Central memory CD4-positive, alpha-beta T cell (primary cell): ENCODE measurements at regions not wholly inside any gene's neighbourhood (a gene's known extent, or its start where the extent isn't known, plus 50 kb on each side); places are given as distances from the start of the nearest gene placed in this dataset.

Experiments used
- DNase-seq: peaks from one replicate; pipeline ENCODE4 v3.0.0; 2022

DNA sequence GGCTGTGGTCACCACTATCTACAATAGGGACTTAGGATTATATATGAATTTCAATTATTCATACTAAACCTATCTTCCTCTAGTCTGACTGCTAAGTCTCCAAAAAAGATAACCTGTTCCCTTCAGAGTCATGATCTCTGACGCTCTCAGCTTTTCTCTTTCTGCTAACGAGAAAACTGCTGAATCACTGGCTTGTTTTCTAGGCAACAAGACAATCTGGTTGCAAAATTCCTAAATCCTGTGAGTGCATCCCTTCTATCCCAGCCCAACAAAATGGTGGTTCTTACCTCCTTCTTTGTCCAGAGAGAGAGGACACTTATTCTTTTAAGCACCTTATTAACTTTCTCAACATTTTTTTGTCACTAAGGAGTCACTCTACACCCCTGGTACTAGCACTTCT lies 312.3 kb upstream of the PKDCC start:
- no peak for DNase-seq

DNA sequence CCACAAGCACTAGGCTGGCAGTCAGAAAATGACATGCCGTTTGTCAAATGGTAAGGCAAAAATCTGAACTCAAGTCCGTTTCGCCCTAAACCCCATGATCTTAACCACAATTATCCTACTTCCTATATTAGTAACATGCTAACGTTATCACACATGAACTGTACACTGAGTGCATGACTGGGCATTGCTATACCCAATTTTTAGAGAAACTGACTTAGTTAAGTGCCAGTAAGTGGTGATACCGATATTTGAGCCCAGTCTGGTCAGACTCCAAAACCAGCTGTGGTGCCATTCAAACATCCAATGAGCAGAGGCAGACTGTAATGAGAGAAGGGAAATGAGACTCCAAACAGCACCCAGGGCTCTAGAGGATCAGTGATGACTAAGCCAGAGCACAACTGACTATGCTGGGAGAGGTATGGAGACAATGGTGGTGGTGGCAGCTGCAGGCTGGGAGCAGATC lies 311.7 kb upstream of the PKDCC start:
- no peak for DNase-seq

DNA sequence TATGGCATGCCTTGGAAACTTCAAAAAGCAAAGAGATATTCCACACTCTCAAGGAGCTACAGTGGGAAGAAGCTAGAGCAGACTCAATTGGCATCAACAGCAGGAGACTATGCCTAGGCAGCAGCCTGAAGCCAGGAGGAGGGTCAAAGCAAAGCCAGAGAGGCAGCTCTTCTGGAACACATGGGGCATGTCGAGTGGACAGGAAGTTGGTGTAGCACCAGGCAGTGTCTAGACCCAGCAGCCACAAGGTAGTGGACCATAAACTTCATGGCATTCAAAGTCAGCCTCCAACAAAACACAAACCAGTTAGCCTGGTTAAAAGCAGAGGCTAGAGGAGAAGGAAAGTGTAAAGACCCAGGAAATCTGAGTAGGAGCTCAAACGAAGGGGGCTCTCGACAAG lies 311.2 kb upstream of the PKDCC start:
- no peak for DNase-seq

DNA sequence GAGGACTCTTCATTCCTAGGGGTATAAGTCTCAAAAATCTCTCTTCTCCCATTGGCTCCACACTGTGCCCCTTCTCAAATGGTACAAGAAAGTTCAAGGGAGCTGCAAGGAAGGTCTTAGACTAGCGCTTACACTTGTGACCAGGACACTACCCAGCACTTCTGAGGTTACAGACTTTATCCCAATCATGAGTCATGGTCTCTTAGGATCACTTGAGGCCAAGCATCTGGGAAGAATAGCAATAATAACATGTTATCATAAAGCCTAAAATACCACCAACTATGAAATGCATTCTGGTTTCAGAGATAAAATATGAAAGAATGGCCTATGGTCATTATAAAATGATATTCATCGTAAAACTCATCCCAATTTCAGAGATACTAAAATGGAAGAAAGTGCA lies 309.9 kb upstream of the PKDCC start:
- no peak for DNase-seq

DNA sequence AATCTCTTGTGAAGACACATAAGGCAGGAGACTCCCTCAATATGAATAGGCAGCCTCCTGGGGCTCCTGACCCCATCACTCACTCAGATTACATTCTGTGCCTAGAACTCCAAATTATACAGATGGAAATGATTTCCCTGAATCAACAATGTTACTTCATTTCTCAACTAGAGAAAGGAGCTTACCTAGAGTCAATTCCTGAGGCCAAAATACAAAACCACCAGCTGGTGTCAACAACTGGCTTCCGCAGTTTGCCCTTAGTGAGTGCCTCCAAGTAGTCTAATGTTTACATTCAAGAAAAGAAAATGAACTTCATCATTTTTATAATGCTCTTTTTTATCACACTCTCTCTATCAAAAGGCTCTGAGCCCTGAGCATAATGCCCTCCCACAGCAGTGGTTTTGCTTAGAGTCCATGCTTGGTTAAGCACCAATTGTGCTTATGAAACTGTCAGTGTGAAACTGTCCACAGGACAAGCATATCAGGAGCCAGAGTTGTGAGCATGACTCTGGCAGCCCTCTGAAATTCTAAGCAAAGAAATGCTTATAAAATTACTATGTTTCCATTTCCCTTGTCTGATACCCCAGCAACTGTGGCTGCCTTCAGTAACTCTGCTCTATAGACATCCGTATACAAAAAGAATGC lies 305.7 kb upstream of the PKDCC start:
- no peak for DNase-seq

DNA sequence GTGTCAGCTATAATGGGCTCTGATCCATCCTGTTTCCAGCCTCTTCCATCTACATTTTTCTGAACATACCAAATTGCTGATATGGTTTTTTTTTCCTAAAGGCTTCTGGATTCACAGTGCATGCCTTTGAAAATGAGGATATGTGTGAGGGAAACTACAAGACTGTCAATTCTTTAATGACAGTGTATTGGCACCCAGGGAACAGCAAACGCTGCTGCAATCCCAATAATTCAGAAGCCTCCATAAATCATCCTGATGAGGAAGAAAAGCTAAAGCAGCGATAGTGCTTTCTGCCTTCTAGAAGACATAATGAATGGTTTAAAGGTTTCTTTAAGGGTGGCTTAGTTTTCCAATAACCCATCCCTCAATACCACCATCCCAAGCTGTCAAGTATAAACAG lies 304.5 kb upstream of the PKDCC start:
- no peak for DNase-seq

DNA sequence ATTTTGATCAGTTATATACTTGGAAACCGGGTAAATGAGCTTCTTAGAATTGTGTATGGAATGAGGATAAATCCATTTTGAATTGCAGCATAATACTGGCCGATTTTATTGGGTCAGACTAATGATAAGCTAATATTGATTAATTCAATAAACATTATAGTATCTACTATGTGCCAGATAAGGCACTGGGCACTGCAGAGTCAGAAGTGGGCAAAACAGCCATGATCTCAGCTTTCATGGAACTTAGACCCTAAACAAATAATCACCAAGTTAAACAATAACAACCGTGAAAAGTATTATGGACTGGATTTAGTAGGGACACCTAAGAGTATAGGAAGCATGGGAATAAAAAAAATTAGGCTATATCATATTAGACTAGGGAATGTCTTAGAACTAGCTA lies 297.0 kb upstream of the PKDCC start:
- no peak for DNase-seq

DNA sequence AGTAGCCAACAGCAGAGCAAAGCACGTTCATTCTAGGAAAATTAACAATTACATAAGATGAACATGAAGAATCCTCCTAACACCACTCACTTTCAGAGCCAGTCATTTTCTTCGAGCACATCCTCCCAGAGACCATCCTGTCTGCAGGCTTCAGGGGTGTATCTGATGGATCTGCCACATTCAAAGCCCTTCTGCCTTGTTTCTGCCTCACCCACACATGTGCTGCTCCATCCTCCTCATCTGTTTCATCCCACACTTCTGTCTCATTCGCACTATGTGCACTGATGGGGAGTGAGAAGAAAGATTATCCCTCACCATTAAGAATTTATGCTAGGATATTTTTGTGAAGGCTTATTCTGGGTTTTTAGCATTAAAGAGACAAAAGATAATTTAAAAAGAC lies 287.9 kb upstream of the PKDCC start:
- DNase-seq, result no peak

DNA sequence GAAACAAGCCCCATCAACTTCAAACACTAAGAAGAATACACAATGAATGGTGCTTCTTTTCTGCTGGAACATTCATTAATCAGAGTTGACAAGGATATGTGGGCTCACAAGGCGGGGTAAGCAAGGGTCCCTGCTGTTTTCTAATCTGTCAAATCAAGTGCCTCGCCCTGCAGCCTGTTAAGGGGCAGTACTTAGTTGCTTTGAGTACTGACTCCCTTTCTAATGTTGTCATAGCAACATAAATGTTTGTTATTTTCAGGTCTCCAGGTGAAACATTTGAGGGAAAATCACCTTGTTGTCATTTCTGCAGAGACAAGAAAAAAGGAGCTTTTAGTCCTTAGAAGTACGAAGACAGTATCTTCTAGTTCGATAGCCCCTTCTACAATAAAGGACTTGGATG lies 284.7 kb upstream of the PKDCC start:
- DNase-seq, result no peak

DNA sequence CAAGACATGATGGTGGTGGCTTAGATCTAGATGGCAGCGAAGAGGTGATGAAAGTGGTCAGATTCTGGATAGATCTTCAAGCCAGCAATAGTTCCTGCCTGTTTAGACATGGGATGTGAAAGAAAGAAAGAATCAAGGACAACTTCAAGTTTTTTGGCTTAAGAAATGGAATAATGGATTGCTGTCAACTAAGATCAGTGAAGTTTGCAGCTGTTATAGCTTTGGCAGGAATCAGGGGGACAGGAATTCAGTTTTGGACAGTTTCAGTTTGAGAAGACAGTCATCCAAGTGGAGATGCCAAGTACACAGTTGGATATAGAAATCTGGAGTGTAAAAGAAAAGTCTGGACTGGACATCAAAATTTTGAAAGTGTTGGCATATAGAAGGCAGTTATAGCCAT lies 283.7 kb upstream of the PKDCC start:
- no peak for DNase-seq

DNA sequence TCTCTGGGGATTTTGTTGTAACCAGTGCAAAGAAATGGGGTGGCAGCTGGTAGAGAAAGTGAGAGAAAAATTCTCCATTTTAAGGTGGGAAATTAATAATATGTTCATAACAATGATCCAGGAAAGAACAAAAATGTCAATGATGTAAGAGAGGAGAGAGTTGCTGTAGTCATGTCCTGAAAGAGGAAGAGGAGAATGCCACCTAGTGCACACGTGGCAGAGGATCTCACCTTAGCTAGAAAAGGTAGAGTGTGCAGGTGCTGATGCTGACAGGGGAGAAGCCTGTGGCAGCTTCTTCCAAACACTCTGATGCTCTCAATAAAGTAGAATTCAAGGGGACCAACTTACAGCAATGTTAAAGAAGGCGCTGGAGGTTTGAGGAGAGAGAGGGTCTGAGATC lies 282.9 kb upstream of the PKDCC start:
- DNase-seq, result no peak

DNA sequence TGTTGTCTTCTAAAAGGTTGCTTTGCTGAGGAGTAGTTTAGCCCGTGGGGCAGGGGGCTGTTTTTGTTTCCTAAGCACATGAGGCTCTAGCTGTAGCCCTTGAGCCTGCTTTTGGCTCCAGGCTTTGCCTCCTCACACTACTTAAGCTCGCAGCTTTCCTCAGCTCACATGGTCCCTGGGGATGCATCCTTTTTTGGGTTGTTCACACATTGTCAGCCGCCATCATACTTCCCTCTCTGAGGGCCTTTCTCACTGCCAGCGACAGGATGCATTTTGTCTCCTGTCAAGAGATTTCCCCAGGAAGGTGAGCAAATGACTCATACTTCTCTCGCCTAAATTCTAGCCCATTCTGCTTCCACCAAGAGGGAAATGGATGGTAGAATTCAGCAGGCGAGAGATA lies 279.5 kb upstream of the PKDCC start:
- DNase-seq, result no peak

DNA sequence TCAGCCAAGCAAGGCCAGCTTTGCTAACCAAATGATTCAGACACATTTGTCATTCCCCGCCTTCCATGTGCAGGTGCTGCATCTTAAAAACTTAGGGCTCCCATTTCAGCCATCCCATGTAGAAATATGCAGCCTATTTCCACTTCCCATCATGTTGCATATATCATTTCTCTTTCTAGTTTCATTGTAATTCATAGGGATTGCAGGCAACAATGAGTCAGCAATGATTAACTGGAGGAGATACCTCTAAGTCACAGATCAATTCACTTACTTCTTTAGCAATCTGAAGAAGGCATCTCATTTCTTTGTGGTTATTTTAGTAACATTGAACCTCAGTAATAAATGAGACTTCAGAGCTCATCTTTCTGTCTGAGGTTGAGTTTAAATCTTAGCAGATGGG lies 276.1 kb upstream of the PKDCC start:
- DNase-seq, result no peak

DNA sequence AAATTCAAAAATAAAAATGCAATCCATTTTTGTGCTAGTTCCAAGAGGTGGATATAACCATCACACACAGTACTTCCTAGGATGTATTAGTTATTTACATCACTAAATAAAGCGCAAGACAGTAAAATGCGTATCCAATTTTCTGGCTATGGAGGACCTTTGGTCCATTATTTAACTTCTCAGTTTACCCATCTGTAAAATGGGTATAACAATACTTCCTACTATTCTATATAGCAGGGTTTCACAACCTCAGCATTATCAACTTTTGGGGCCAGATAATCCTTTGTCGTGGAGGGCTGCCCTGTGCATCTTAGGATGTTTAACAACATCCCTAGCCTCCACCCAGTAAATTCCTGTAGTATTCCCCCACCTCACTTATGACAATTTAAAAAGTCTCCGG lies 275.1 kb upstream of the PKDCC start:
- DNase-seq, result no peak

DNA sequence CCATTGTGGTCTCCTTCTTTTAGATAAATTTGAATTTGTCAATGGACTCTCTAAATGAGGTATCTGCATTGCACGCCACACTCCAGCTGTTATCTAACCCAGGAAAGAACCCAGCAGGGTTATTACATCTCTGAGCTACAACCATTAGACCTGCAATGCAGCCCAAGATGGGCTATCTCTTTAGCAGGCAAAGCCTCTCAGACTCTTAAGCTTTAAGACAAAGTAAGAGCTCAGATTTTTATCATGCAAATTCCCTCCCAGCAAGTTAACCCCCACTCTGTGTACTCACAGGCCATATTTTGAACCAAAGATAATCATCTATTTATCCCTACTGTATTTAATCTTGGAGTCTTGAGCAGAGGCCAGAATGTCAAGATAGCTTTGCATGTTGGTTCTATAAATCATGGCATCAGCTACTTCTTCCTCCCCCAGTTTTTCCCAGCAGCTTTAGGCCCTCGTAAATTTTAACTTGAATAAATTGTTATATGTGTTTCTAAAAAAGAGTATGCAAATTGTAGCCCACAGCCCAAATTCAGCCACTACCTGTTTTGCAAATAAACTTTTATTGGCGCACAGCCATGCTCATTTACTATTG lies 273.7 kb upstream of the PKDCC start:
- no peak for DNase-seq

DNA sequence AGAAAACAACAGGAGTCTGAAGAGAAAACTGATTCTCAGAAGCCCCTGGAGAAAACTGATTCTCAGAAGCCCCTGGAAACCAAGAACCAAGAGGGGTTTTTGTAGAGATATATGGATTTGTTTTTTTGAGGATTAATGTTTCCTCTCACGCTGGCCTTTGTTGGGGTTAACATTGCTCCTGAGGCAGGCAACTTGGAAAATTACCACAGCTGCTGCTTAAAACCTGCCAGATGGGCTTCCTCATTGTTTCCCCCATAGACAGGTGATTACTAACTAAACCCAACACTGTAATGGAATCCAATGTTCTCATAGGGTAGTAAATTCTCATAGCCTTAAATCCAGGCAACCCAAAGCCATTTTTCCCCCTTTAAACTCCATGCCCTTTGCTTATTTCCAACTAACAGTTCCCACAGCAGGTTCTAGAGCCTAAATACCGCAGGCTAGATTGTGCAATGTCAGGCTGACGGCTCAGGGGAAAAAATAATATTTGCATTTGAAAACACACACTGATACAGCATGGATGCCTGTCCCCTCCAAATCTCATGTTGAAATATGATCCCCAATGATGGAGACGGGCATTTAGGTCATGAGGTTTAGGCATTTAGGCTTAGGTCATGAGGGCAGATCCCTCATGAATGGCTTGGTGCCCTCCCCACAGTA lies 272.3 kb upstream of the PKDCC start:
- DNase-seq, result no peak

DNA sequence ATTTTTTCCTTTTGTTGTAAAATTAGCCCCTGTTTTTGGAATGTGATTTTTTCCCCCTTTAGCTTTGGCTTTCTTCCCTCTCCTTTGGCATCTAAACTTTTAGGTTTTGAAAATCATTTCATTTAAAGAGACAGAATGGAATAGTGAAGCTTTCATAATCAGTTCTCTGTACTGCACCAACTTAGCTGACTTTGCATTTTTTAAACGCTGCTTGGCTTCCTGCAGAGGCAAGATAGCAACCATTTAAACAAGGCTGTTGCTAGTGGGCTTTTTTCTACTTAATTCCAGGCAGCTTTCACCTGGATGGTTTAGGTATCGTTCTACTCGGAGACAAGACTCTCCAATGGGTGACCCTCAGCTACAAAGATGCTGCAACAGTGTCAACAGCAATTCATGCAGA lies 267.9 kb upstream of the PKDCC start:
- no peak for DNase-seq

DNA sequence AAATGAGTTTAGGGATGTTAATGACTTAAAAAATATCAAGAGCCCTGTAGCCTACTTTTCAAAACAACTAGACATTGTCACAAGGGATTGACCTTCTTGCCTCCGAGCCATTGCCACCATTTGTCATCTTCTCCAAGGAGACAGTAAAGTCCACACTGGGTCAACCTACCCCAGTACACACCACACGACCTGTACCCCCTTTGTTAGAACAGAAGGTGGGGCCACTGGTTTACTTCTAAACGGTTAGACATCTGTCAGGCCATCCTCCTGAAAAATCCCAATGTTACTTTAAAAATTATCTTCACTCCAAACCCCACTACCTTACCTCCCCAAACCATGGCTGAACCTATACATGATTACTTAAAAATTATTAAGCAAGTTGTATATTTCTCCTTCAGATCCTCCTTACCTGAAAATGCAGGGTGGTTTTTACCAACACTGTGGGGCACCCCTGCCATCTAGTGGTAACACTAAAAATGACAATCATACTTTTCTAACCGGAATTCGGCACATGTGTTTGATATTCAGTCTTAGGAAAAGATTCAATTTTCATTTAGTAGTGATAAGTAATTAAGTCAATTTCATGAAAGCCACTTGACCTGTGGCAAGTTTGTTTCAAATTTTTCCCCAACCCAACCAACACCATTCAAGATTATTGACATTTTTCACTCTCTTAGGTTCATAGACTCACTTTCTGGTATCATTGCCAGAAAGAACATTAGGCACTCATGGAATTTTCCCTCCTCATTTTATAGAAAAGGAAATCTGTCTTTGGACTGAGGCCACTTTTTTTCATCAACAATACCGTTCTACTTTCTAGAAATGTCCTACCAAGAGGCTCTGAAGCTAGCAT lies 265.3 kb upstream of the PKDCC start:
- peak; percentile 12 for DNase-seq

DNA sequence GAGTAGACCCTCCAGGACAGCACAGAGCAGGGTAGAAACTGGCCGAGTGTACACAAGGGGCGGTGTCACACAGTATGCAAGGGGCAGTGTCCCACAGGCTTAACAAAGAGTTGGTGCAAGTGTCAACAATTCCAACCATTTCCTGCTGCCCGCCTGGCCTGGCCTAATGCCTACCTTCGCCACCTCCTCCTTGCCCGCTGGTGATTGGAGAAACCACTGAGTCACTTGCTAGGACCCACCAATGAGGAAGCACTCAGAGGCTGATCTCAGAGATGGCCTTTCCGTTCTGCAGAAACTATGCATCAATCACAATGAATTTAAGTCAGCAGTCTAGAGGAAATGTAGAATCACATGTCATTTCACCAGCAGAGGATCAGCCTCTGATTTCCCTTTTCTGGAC lies 263.3 kb upstream of the PKDCC start:
- DNase-seq, result no peak

DNA sequence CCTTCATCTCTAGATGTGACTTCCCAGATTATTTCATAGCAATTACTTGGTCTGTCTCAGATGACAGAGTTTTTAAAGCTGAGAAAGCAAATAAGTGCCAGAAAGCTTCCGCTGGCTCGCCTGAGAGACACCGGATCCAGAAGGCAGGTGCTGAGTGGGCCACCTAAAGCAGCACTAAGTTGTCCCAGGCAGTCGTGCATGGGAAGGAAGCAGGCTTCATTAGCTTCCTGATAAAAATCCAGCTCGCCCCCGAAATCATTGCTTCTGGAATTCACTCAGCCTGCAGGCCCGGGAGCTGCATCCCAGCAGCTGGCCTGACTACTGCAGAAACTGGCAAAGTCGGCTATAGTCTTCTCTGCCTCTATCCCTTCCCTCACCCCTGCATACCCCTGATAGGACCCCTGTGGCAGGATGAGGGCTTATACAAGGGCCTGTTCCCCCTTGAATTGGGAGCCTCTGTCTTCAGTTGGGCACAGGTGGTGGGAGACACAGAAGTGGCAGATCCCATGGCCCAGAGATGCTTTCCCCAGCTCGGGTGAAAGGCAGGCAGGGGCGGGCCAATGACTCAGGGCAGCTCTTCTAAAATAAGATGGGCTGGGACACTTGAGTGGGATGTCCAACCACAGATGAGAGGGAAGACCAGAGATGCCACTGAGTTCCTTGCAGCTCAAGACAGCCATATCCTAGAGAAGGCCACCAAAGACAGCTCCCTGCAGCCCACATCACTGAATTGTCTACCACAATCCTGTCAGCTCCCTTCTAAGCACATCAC lies 262.4 kb upstream of the PKDCC start:
- no peak for DNase-seq

DNA sequence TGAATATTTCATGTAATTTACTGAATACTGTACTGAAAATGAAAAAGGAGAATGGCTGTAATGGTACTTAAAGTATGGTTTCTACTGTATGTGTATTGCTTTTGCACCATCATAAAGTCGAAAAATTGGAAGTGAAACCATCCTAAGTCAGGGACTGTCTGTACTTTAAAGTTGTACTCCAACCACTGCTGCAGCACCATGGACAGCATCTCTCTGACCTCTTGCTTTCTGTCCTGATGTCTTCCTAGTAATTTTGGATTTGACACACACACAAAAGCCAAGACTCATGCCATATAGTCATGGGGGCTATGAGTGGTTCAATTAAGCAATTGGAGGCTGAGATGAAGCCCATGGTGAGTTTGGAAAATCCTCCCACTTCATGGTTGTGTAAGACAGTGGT lies 256.3 kb upstream of the PKDCC start:
- DNase-seq, result no peak

DNA sequence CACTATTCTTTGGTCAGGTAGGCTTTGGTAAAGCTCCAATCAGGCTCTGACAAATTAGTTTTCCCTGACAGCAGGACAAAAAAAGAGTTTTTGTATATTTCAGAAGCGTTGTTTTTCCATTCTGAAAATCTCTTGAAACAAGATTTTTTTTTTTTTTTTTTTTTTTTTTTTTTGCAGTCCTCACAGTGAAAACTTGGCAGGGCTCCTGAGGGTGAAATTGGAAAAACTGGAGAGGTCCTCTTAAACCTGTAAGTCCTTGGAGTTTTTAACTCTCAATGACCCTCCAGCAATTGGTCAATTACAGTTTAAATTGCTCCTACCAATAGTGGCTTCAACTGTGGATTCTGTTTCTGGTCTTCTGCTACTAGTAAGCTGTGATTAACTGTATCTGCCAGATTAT lies 244.5 kb upstream of the PKDCC start:
- no peak for DNase-seq

DNA sequence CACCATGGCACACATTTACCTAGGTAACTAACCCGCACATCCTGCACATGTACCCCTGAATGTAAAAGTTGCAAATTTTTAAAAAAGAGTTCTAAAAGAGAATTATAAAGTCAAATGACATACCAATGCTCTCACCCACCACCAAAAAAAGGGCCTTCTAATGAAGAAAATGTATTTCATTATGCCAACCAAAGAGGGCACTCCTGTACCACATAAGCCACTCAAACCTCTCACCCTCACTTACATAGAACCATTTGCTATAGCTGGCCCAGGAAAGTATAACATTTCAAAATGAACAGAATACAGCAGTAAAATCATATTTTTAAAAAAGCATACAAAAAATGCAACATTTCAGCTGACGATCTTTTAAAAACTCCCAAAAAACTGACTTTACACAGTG lies 241.5 kb upstream of the PKDCC start:
- DNase-seq, result no peak
